Astrocyte (in vitro differentiated cells and primary cell): ENCODE measurements at regions not wholly inside any gene's neighbourhood (a gene's known extent, or its start where the extent isn't known, plus 50 kb on each side); places are given as distances from the start of the nearest gene placed in this dataset.

ENCODE experiments used
- DNase-seq: peaks from one replicate; pipeline ENCODE4 v3.0.0-alpha.2; 2010; ENCODE audit warnings: low read depth
- FAIRE-seq: peaks from 2 replicates; lab custom pipeline; 2011; peaks lifted over from hg19 to GRCh38; lab: Jason Lieb, UNC
- H2AFZ ChIP-seq: 2 replicates; pipeline ENCODE4 v1.6.0; 2012; ENCODE audit warnings: low read depth, low read length, inconsistent platforms
- H3K27ac ChIP-seq: 2 replicates; pipeline ENCODE4 v1.5.1; 2011; ENCODE audit warnings: low read depth, low read length, inconsistent platforms
- H3K27me3 ChIP-seq: 2 replicates; pipeline ENCODE4 v1.6.0; 2011; ENCODE audit warnings: low read length, inconsistent platforms; ENCODE audit not compliant: insufficient read depth
- H3K36me3 ChIP-seq: 2 replicates; pipeline ENCODE4 v1.5.1; 2011; ENCODE audit warnings: low read length, inconsistent platforms; ENCODE audit not compliant: insufficient read depth
- H3K4me1 ChIP-seq: 2 replicates; pipeline ENCODE4 v1.5.1; 2011; ENCODE audit warnings: low read length, inconsistent platforms; ENCODE audit not compliant: insufficient read depth
- H3K4me2 ChIP-seq: 2 replicates; pipeline ENCODE4 v1.6.0; 2012; ENCODE audit warnings: low read length, inconsistent platforms
- H3K4me3 ChIP-seq: 2 replicates; pipeline ENCODE4 v1.5.1; 2011; ENCODE audit warnings: low read depth, mild to moderate bottlenecking, low read length, inconsistent platforms; ENCODE audit not compliant: insufficient read depth
- H3K79me2 ChIP-seq: 2 replicates; pipeline ENCODE4 v1.6.0; 2012; ENCODE audit warnings: mild to moderate bottlenecking, low read length, inconsistent platforms; ENCODE audit not compliant: insufficient read depth
- H3K9ac ChIP-seq: 2 replicates; pipeline ENCODE4 v1.6.0; 2012; ENCODE audit warnings: mild to moderate bottlenecking, low read length, inconsistent platforms
- H3K9me3 ChIP-seq: 2 replicates; pipeline ENCODE4 v1.5.1; 2012; ENCODE audit warnings: low read depth, mild to moderate bottlenecking, low read length, inconsistent platforms; ENCODE audit not compliant: insufficient read depth
- H4K20me1 ChIP-seq: 2 replicates; pipeline ENCODE4 v1.6.0; 2012; ENCODE audit warnings: low read length, inconsistent platforms; ENCODE audit not compliant: insufficient read depth
- H3K27ac Mint-ChIP-seq: one replicate; pipeline ENCODE4 v1.8.0; 2021; ENCODE audit warnings: mild to moderate bottlenecking, mixed read lengths; ENCODE audit not compliant: unreplicated experiment
- H3K27me3 Mint-ChIP-seq: one replicate; pipeline ENCODE4 v1.8.0; 2021; ENCODE audit warnings: low read depth, mixed read lengths; ENCODE audit not compliant: unreplicated experiment
- H3K36me3 Mint-ChIP-seq: one replicate; pipeline ENCODE4 v1.8.0; 2021; ENCODE audit warnings: low read depth, mixed read lengths; ENCODE audit not compliant: unreplicated experiment
- H3K4me1 Mint-ChIP-seq: one replicate; pipeline ENCODE4 v1.8.0; 2021; ENCODE audit warnings: low read depth, mixed read lengths; ENCODE audit not compliant: unreplicated experiment
- H3K4me3 Mint-ChIP-seq: one replicate; pipeline ENCODE4 v1.8.0; 2021; ENCODE audit warnings: mild to moderate bottlenecking, moderate library complexity, mixed read lengths; ENCODE audit not compliant: unreplicated experiment
- H3K9me3 Mint-ChIP-seq: one replicate; pipeline ENCODE4 v1.8.0; 2021; ENCODE audit warnings: mild to moderate bottlenecking, mixed read lengths; ENCODE audit not compliant: unreplicated experiment
- EZH2 ChIP-seq: IDR thresholded peaks from 2 replicates; pipeline ENCODE4 v1.6.1; 2012; ENCODE audit warnings: mild to moderate bottlenecking, low read length, inconsistent platforms; ENCODE audit not compliant: insufficient read depth
- TF ChIP-seq, protein P1 (sequence below): IDR thresholded peaks from 2 replicates; pipeline ENCODE4 v1.5.1; 2011; ENCODE audit warnings: low read depth, mild to moderate bottlenecking, inconsistent platforms, low read length, moderate library complexity; ENCODE audit not compliant: insufficient read depth

DNA sequence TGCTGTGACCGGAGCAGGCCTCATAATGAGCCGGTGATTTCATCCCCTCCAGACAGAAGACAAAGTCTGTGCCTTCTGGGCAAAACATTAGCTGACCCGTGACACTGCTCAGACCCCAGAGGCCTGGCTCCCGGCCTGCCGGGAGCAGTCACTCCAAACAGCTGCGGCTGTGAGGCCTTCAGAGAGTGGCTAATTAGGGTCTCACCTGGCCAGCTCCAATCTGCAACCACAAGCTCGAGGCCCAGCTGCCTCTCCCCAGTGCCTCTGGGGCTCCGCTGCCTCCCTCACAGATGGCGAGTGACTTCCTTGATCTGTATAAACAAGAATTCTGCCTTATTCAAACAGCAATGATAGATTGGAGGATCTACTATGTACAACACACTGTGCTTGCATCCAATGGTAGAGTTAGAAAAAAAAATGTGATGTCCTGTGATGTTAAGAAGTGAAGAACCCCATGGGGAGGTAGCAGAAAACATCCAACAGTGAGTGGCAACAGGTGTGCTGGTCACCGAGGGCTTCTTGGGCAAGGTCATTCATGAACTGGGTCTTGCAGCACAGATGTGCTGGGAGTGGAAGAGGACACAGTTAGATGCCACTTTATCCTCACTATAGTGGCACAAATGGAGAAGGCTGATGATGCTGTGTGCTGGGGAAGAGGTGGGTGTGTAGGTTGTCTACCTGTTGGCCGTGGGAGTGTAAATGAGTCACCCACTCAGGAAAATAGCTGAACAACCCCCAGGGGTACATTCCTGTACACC is 98.2 kb upstream of the ASAP2 start:
- H3K27ac Mint-ChIP-seq: no peak overlapping the region
- no peaks in the 10 kb centered on the region for H3K9me3 Mint-ChIP-seq
- H2AFZ ChIP-seq: no peak overlapping the region
- no peak overlapping the region for H3K27ac ChIP-seq
- H3K27me3 Mint-ChIP-seq: peaks cover 14% of the 10 kb centered on the region
- no peak overlapping the region for H3K4me3 ChIP-seq
- H3K9ac ChIP-seq: no peak overlapping the region
- no peaks in the 10 kb centered on the region for H3K9me3 ChIP-seq
- H3K27me3 ChIP-seq: no peaks in the 10 kb centered on the region
- peaks cover 30% of the 10 kb centered on the region for H3K4me1 ChIP-seq
- TF ChIP-seq, protein P1, sequence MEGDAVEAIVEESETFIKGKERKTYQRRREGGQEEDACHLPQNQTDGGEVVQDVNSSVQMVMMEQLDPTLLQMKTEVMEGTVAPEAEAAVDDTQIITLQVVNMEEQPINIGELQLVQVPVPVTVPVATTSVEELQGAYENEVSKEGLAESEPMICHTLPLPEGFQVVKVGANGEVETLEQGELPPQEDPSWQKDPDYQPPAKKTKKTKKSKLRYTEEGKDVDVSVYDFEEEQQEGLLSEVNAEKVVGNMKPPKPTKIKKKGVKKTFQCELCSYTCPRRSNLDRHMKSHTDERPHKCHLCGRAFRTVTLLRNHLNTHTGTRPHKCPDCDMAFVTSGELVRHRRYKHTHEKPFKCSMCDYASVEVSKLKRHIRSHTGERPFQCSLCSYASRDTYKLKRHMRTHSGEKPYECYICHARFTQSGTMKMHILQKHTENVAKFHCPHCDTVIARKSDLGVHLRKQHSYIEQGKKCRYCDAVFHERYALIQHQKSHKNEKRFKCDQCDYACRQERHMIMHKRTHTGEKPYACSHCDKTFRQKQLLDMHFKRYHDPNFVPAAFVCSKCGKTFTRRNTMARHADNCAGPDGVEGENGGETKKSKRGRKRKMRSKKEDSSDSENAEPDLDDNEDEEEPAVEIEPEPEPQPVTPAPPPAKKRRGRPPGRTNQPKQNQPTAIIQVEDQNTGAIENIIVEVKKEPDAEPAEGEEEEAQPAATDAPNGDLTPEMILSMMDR: no peak
- no peak for TF ChIP-seq EZH2
- peaks cover 31% of the 10 kb centered on the region for H3K4me1 Mint-ChIP-seq
- no peaks in the 10 kb centered on the region for H3K36me3 Mint-ChIP-seq
- no peak overlapping the region for H3K4me3 Mint-ChIP-seq
- no peaks in the 10 kb centered on the region for H3K36me3 ChIP-seq
- H4K20me1 ChIP-seq: no peaks in the 10 kb centered on the region
- H3K79me2 ChIP-seq: no peaks in the 10 kb centered on the region
- FAIRE-seq (no peak), DNase-seq (peak; percentile 36)
- H3K4me2 ChIP-seq: no peak overlapping the region

DNA sequence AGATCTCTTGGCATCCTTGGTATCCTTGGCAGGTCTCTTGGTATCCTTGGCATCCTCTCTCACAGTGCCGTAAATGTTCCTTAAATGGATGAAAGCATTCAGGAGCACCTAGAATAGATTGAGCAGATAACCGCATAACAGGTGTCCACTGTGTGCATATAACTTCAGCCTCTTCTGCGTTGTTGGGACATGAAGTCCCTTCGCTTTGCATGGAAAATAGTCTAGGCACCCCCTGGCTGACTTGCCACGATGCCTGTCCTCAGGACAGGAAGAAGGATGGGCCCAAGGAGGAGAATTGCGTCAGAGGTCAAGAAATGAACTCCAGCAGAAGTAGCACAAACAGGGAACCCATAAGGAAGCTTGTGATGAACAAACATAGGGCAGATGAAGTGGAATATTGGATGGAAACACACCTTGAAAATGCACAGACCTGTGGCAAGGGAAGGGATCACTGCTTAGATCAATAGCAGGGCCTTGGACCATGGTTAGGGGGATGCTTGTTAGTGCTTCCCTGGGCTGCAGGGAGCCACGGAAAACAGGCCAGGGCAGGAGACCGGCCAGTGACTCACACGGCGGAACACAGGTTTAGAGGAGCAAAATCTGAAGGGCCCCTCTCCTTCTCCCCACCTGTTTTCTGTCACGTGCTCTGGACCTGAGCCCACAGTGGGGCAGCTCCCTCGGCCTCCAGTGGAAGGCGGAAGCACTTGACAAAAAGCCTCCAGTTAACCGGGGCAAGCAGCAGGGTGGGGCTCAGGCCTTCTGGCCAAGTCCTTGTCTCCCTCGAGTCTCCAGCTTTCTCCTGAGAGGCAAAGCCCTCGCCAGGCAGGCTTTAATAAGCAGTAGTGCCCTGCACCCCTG is 99.2 kb upstream of the ASAP2 start:
- H3K36me3 ChIP-seq: no peaks in the 10 kb centered on the region
- H2AFZ ChIP-seq: peak overlapping the region; percentile 36
- H3K27me3 ChIP-seq: no peaks in the 10 kb centered on the region
- peaks cover 32% of the 10 kb centered on the region for H3K4me1 Mint-ChIP-seq
- no peaks in the 10 kb centered on the region for H3K9me3 ChIP-seq
- no peak overlapping the region for H3K4me3 Mint-ChIP-seq
- H3K27ac Mint-ChIP-seq: no peak overlapping the region
- FAIRE-seq (no peak), DNase-seq (peak; percentile 6)
- TF ChIP-seq, protein P1: no peak
- no peak for TF ChIP-seq EZH2
- H3K4me3 ChIP-seq: no peak overlapping the region
- H3K27ac ChIP-seq: no peak overlapping the region
- H3K9ac ChIP-seq: no peak overlapping the region
- H3K27me3 Mint-ChIP-seq: peaks cover 21% of the 10 kb centered on the region
- H3K79me2 ChIP-seq: no peaks in the 10 kb centered on the region
- H3K4me2 ChIP-seq: no peak overlapping the region
- H3K36me3 Mint-ChIP-seq: no peaks in the 10 kb centered on the region
- peaks cover 26% of the 10 kb centered on the region for H3K4me1 ChIP-seq
- H3K9me3 Mint-ChIP-seq: peaks cover 2% of the 10 kb centered on the region
- H4K20me1 ChIP-seq: no peaks in the 10 kb centered on the region
